ENCODE measurements at regions not wholly inside any gene's neighbourhood (a gene's known extent, or its start where the extent isn't known, plus 50 kb on each side); places are given as distances from the start of the nearest gene placed in this dataset.

DNA sequence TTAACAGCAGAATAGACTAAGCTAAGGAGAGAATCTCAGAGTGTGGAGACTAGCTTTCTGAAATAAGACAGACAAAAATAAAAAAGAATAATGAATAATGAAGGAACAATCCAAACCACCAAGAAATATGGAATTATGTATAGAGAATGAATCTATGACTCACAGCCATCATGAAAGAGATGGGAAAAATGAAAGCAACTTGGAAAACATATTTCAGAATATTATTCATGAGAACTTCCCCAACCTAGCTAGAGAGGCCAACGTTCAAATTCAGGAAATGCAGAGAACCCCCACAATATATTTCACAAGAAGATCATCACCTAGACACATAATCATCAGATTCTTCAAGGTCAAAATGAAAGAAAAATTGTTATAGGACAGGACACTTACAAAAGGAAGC is 349.0 kb upstream of the MPDZ start:
- no peak for TF ChIP-seq POLR2A (IDR thresholded peaks at IDR 0.05)
- TF ChIP-seq, protein P1, sequence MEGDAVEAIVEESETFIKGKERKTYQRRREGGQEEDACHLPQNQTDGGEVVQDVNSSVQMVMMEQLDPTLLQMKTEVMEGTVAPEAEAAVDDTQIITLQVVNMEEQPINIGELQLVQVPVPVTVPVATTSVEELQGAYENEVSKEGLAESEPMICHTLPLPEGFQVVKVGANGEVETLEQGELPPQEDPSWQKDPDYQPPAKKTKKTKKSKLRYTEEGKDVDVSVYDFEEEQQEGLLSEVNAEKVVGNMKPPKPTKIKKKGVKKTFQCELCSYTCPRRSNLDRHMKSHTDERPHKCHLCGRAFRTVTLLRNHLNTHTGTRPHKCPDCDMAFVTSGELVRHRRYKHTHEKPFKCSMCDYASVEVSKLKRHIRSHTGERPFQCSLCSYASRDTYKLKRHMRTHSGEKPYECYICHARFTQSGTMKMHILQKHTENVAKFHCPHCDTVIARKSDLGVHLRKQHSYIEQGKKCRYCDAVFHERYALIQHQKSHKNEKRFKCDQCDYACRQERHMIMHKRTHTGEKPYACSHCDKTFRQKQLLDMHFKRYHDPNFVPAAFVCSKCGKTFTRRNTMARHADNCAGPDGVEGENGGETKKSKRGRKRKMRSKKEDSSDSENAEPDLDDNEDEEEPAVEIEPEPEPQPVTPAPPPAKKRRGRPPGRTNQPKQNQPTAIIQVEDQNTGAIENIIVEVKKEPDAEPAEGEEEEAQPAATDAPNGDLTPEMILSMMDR (IDR thresholded peaks at IDR 0.05), result no peak

All from uterus (tissue), 2 donors.